GM19438 (cell line): ENCODE measurements at regions not wholly inside any gene's neighbourhood (a gene's known extent, or its start where the extent isn't known, plus 50 kb on each side); places are given as distances from the start of the nearest gene placed in this dataset.

ENCODE experiments used
- ATAC-seq: cut with Tn5 transposase; IDR thresholded peaks from one replicate; pipeline ENCODE4 v1.9.1; 2021; ENCODE audit warnings: low read depth; ENCODE audit not compliant: unreplicated experiment

DNA sequence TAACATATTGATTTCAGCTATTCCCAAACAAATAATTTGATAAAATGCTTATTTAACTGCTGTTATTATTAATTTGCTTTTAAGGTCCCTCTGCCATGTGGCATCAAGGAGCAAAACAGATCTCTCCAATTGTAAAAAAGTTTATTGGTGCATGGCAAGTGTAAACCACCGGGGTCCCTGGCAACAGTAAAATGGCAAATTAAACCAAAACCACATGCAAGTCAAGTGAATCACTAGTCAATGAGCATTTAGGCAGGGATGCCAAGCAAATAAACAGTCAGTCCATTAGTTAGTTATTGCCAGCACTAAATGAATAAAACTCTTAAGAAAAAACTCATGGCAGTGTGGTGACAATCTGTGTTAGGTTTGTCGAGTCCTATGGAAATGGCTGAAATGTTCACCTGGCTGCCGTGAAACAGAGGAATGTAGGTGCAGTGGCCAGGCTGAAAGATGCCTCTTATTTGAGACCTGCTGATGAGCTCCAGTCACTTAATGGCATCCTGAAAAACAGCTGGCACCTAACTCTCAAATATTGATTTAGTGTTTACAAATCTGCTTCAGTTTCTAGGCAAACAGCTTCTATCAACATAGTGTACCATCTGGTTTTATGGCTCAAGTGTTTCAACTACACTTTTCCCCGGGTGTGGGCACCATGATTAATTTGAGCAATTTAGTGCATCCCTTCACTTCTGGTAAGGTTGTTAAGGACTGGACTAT, 296.5 kb upstream of the ITGA1 start:
- ATAC-seq = no peak

DNA sequence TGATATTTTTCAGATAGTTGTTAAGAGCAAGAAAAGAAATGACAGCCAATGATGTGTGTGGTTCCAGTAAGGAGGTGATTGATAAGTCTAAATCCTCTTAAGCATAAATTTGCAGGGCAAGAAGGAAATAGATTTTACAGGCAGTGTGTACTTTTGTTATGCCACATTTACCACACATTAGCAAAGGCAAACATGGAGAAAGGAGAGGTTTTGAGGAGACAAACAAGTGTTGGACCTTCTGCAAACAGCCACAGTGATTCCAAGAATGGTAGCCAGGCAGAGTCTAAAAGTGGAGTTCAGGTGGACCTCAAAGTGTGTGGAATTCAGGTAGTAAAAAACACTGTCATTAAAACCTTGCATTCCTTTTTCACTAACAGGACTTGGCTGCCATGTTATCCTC, 295.9 kb upstream of the ITGA1 start:
- no peak for ATAC-seq

GRCh38 chr5:52497133-52497693, 290.5 kb upstream of the ITGA1 start:
- ATAC-seq = no peak

DNA sequence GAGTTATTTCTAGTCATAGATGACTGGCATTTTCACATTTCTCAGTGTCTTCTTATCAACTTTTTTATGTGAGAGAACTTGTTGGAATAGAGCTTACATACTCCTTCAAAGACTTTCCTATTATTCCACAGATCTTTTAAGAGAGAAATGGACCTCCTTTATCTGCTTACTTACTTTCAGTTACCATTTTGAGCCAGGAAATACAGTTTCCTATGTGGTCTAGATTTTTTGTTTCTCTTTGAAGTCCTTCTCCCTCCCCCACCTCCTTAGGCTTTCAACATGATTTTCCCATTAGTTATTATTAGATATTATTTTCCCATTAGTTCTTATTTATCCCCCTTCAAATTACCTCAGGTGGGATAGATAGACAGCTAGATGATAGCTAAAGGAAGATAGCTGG, 289.1 kb upstream of the ITGA1 start:
- ATAC-seq = no peak

DNA sequence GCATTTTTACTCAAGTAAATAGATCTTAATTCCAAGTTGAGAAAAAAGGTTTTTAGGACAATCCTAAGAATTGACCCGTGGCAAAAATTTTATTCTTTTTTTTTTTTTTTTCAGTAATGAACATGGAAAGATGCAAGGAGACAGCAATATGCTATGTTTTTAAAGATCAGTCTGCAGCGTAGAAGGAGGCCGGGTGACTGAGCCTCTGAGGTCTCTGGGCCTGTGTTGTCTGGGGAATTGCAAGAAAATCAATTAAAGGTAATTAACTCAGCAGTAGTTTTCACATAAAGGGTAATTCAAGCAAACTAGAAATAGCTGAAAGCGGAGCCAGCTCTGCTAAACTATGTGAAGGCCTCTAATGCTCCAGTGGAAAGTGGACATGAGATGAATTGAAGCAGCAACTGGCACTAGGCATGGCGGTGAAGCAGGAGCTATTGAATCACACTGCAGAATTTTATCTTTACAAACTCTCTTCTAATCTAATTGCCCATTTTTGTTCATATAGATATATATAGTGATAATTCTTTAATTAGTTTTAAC, 285.2 kb upstream of the ITGA1 start:
- ATAC-seq = no peak

DNA sequence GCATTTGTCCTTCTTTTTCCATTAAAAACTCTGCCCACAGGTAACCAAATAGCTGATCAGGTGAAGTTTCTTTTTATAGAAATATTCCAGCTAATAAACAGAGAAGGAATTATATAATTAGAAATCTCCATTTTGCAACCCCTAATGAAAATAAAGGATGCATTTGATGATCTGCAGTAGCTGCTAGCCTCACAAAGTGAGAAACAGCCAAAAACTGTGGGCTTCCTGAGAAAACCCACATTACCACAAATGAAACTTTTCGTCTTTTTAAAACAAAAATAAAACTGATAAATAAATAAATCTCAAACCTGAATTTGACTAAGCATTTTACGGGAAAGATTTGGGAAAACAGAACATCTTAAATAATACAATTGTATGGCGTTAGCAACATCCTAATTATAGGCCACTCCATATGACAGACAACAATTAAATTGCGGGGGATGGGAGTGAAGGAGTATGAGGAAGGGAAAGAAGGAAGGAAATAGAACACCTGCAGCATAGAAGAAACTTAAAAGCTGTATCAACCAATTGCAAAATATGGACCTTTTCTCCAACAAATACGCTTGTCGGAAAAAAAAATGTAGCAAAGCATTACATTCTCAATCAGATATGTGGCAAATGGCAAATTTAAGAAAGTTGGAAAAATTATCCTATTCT, 283.0 kb upstream of the ITGA1 start:
- ATAC-seq = no peak

- no peak for ATAC-seq
Observed at GRCh38 chr5:52517667-52518066, 270.0 kb upstream of the ITGA1 start.

DNA sequence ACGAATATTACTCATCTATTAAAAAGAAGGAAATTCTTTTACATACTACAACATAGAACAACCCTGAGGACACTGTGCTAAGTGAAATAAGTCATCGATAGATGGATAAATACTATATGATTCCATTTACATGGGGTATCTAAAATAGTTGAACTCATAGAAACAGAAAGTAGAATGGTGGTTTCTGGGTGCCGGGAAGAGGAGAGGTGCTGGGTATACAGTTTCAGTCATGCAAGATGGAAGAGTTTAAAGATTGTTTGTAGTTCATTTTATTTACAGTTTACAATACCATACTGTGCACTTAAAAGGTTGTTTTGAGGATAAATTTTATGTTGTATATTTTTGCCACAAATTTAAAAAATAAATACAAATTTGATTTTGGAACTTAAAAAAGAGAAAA, 267.5 kb upstream of the ITGA1 start:
- no peak for ATAC-seq

- no peak for ATAC-seq
Observed at GRCh38 chr5:52521236-52521635, 266.5 kb upstream of the ITGA1 start.

- no peak for ATAC-seq
Observed at GRCh38 chr5:52523701-52524100, 264.0 kb upstream of the ITGA1 start.

- no peak for ATAC-seq
Observed at GRCh38 chr5:52531105-52531504, 256.6 kb upstream of the ITGA1 start.

DNA sequence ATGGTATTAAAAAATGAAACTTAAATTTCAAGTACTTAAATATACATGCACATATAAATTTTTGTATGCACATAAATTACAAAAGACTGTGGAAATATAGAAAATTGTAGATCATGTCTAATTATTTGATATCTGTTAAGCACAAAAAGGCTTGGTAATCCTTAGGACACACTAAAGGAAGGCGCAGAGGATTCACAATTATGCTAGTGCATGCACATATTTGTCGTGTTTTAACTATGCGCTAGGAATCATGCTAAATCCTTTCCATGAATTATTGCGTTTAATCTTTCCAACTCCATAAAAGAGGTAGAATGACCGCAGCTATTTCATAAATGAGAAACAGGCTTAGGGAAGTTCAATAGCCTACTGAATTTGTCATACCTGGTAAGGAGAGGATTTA, 244.1 kb upstream of the ITGA1 start:
- ATAC-seq = no peak

DNA sequence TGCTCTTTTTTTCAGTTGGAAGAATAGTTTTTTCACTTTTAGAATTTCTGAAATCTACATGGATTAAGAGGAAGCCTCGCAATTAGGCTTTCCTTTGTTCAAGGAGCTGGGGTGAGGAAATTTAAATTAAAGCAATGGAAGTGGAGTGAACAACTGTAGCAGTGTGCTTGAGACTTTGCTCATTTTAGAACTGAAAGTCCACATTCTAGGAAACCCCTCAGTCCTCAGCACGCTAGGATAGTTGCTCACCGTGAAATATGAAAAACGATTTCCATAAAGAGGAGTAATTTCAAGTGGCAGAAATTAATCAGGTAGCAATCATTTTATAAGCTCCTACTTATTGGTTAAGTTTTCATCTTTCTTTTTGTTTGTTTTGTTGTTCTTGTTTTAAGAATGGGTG, 243.0 kb upstream of the ITGA1 start:
- no peak for ATAC-seq

- ATAC-seq = no peak
Observed at GRCh38 chr5:52554293-52554692, 233.4 kb upstream of the ITGA1 start.

- no peak for ATAC-seq
Observed at GRCh38 chr5:52560366-52560765, 227.3 kb upstream of the ITGA1 start.

GRCh38 chr5:52562473-52562872, 225.2 kb upstream of the ITGA1 start:
- ATAC-seq = no peak

GRCh38 chr5:52564587-52564986, 223.1 kb upstream of the ITGA1 start:
- no peak for ATAC-seq

GRCh38 chr5:52577546-52577945, 210.2 kb upstream of the ITGA1 start:
- no peak for ATAC-seq

GRCh38 chr5:52579391-52579790, 208.3 kb upstream of the ITGA1 start:
- ATAC-seq = no peak

DNA sequence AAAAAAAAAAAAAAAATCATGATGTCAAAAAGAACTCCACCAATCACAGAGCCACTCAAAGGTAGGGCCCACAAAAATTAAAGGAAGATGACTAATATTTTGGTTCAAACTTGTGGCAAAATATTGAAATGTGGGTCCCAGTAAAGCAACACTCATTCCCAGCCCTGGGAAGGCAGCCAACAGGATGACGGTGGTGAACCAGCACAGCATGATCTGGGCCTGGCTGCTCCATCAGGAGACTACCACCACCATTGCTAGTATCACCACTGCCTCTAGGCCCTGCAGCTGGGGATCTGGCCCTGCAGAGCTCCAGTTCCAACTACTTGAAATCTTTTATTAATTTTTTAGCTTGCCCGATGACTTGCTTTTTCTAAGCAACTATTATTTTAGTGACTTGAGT, 206.8 kb upstream of the ITGA1 start:
- ATAC-seq = no peak

- no peak for ATAC-seq
Observed at GRCh38 chr5:52582313-52582712, 205.4 kb upstream of the ITGA1 start.

DNA sequence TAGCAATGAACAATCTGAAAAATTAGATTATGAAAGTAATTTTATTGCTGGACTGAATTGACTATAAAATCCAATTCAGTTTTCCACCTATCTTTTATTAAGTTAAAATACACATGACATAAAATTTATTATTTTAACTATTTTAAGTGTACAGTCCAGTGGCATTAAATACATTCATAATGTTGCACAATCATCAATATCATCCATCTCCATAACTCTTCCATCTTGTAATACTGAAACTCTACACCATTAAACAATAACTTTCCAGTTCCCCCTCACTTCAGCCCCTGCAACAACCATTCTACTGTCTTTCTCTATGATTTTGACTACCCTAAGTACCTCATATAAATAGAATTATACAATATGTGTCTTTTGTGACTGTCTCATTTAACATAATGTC, 200.6 kb upstream of the ITGA1 start:
- no peak for ATAC-seq
